Duodenal mucosa (tissue), 2 donors: ENCODE measurements at regions not wholly inside any gene's neighbourhood (a gene's known extent, or its start where the extent isn't known, plus 50 kb on each side); places are given as distances from the start of the nearest gene placed in this dataset.

Experiments used
- H3K27ac ChIP-seq: one replicate; pipeline ENCODE4 v1.7.0; 2013; ENCODE audit warnings: low read depth, low read length
- H3K27me3 ChIP-seq, 2 donors: one replicate each; pipeline ENCODE4 v1.7.0; 2013; ENCODE audit warnings: low read length in 2 of 2, control low read depth in 1 of 2; ENCODE audit not compliant: insufficient read depth in 2 of 2, control insufficient read depth in 1 of 2
- H3K36me3 ChIP-seq, 2 donors: one replicate each; pipeline ENCODE4 v1.7.0; 2013; ENCODE audit warnings: low read length in 2 of 2, control low read depth in 1 of 2; ENCODE audit not compliant: insufficient read depth in 2 of 2, control insufficient read depth in 1 of 2
- H3K4me1 ChIP-seq, 2 donors: one replicate each; pipeline ENCODE4 v1.7.0; 2013; ENCODE audit warnings: low read length in 2 of 2, control low read depth in 1 of 2; ENCODE audit not compliant: insufficient read depth in 2 of 2, control insufficient read depth in 1 of 2
- H3K4me3 ChIP-seq, 2 donors: one replicate each; pipeline ENCODE4 v1.7.0; 2013; ENCODE audit warnings: low read length in 2 of 2, low read depth in 1 of 2
- H3K9ac ChIP-seq, 2 donors: one replicate each; pipeline ENCODE4 v1.7.0; 2013; ENCODE audit warnings: low read length in 2 of 2, low read depth in 1 of 2
- H3K9me3 ChIP-seq, 2 donors: one replicate each; pipeline ENCODE4 v1.7.0; 2013; ENCODE audit warnings: low read length in 2 of 2, control low read depth in 1 of 2; ENCODE audit not compliant: control insufficient read depth in 1 of 2

GRCh38 chr10:129165770-129166169 lies 301.3 kb upstream of the MGMT start:
- H3K36me3 ChIP-seq: no peaks in the 10 kb centered on the region
- H3K9me3 ChIP-seq: no peaks in the 10 kb centered on the region
- no peak overlapping the region for H3K9ac ChIP-seq
- H3K27ac ChIP-seq: no peak overlapping the region
- H3K4me1 ChIP-seq: no peaks in the 10 kb centered on the region
- peaks cover 0 to 6% of the 10 kb centered on the region in 2 donors for H3K27me3 ChIP-seq
- no peak overlapping the region for H3K4me3 ChIP-seq

GRCh38 chr10:129168660-129169059 lies 298.4 kb upstream of the MGMT start:
- no peaks in the 10 kb centered on the region for H3K4me1 ChIP-seq
- H3K9me3 ChIP-seq: no peaks in the 10 kb centered on the region
- H3K9ac ChIP-seq: no peak overlapping the region
- H3K36me3 ChIP-seq: no peaks in the 10 kb centered on the region
- H3K27ac ChIP-seq: no peak overlapping the region
- H3K4me3 ChIP-seq: no peak overlapping the region
- H3K27me3 ChIP-seq: peaks cover 0 to 6% of the 10 kb centered on the region in 2 donors

- H3K4me3 ChIP-seq: no peak overlapping the region
- no peaks in the 10 kb centered on the region for H3K9me3 ChIP-seq
Measured at GRCh38 chr10:129169115-129169514, 297.9 kb upstream of the MGMT start.

GRCh38 chr10:129170812-129171211 lies 296.2 kb upstream of the MGMT start:
- Histone ChIP-seq H3K27me3 (peaks cover 0 to 6% of the 10 kb centered on the region in 2 donors), H3K9me3 (no peaks in the 10 kb centered on the region), H3K4me3 (no peak overlapping the region), H3K36me3 (no peaks in the 10 kb centered on the region), H3K4me1 (no peaks in the 10 kb centered on the region), H3K27ac (no peak overlapping the region), H3K9ac (no peak overlapping the region)

More at GRCh38 chr10:129169115-129169514, 297.9 kb upstream of the MGMT start:
- Histone ChIP-seq H3K36me3 (no peaks in the 10 kb centered on the region), H3K27ac (no peak overlapping the region), H3K4me1 (no peaks in the 10 kb centered on the region), H3K9ac (no peak overlapping the region), H3K27me3 (peaks cover 0 to 6% of the 10 kb centered on the region in 2 donors)

- Histone ChIP-seq H3K9me3 (no peaks in the 10 kb centered on the region), H3K9ac (no peak overlapping the region), H3K4me1 (no peaks in the 10 kb centered on the region), H3K27me3 (peaks cover 0 to 6% of the 10 kb centered on the region in 2 donors), H3K4me3 (no peak overlapping the region), H3K27ac (no peak overlapping the region), H3K36me3 (no peaks in the 10 kb centered on the region)
Measured at GRCh38 chr10:129171812-129172211, 295.2 kb upstream of the MGMT start.

- no peak overlapping the region for H3K27ac ChIP-seq
- H3K4me3 ChIP-seq: no peak overlapping the region
- H3K36me3 ChIP-seq: no peaks in the 10 kb centered on the region
- no peaks in the 10 kb centered on the region for H3K4me1 ChIP-seq
- no peaks in the 10 kb centered on the region for H3K9me3 ChIP-seq
- H3K9ac ChIP-seq: no peak overlapping the region
- no peaks in the 10 kb centered on the region for H3K27me3 ChIP-seq
Measured at GRCh38 chr10:129174232-129175014, 292.6 kb upstream of the MGMT start.

- Histone ChIP-seq H3K36me3 (no peaks in the 10 kb centered on the region), H3K4me1 (no peaks in the 10 kb centered on the region), H3K9ac (no peak overlapping the region), H3K27me3 (no peaks in the 10 kb centered on the region), H3K9me3 (no peaks in the 10 kb centered on the region), H3K27ac (no peak overlapping the region), H3K4me3 (no peak overlapping the region)
Measured at GRCh38 chr10:129179245-129179971, 287.6 kb upstream of the MGMT start.

GRCh38 chr10:129179972-129180678 lies 286.9 kb upstream of the MGMT start:
- Histone ChIP-seq H3K36me3 (no peaks in the 10 kb centered on the region), H3K27me3 (no peaks in the 10 kb centered on the region), H3K9ac (no peak overlapping the region), H3K4me1 (no peaks in the 10 kb centered on the region), H3K27ac (no peak overlapping the region), H3K9me3 (no peaks in the 10 kb centered on the region), H3K4me3 (no peak overlapping the region)

GRCh38 chr10:129184196-129184595 lies 282.8 kb upstream of the MGMT start:
- no peaks in the 10 kb centered on the region for H3K9me3 ChIP-seq
- H3K36me3 ChIP-seq: no peaks in the 10 kb centered on the region
- no peaks in the 10 kb centered on the region for H3K4me1 ChIP-seq
- peaks cover 0 to 2% of the 10 kb centered on the region in 2 donors for H3K27me3 ChIP-seq
- no peak overlapping the region for H3K9ac ChIP-seq
- H3K27ac ChIP-seq: no peak overlapping the region
- H3K4me3 ChIP-seq: no peak overlapping the region

GRCh38 chr10:129187331-129187730 lies 279.7 kb upstream of the MGMT start:
- H3K27me3 ChIP-seq: peaks cover 0 to 2% of the 10 kb centered on the region in 2 donors
- no peaks in the 10 kb centered on the region for H3K36me3 ChIP-seq
- H3K27ac ChIP-seq: no peak overlapping the region
- no peaks in the 10 kb centered on the region for H3K9me3 ChIP-seq
- no peaks in the 10 kb centered on the region for H3K4me1 ChIP-seq
- no peak overlapping the region for H3K9ac ChIP-seq
- H3K4me3 ChIP-seq: no peak overlapping the region
